Testis (tissue), 2 donors: ENCODE measurements at regions not wholly inside any gene's neighbourhood (a gene's known extent, or its start where the extent isn't known, plus 50 kb on each side); places are given as distances from the start of the nearest gene placed in this dataset.

ENCODE experiments used
- DNase-seq: peaks from one replicate; pipeline ENCODE4 v3.0.0-alpha.2; 2019
- H3K27ac ChIP-seq, 2 donors: fragments of 200-600 bp; sonication (generic); one replicate each; pipeline ENCODE4 v1.5.1; 2019
- H3K27me3 ChIP-seq: fragments of 200-600 bp; sonication (generic); one replicate; pipeline ENCODE4 v1.5.1; 2019
- H3K36me3 ChIP-seq: fragments of 200-600 bp; sonication (generic); one replicate; pipeline ENCODE4 v1.5.1; 2017; ENCODE audit warnings: low read depth; ENCODE audit errors: missing control alignments
- H3K4me1 ChIP-seq: fragments of 200-600 bp; sonication (generic); one replicate; pipeline ENCODE4 v1.5.1; 2019
- H3K4me3 ChIP-seq, 2 donors: fragments of 200-600 bp; sonication (generic); one replicate each; pipeline ENCODE4 v1.5.1; 2017 to 2019
- H3K9me3 ChIP-seq: fragments of 200-600 bp; sonication (generic); one replicate; pipeline ENCODE4 v1.5.1; 2017
- POLR2A ChIP-seq: fragments of 450-650 bp; IDR thresholded peaks from one replicate; pipeline ENCODE4 v1.6.1; 2017; ENCODE audit warnings: antibody characterized with exemption, mild to moderate bottlenecking, moderate library complexity
- WGBS, 2 donors: methylation state at CpG; one replicate each; pipeline ENCODE4 v1.1.5; 2018; 5-methylcytosine and 5-hydroxymethylcytosine counted together
- intact Hi-C: fragments of 100-400 bp; cut with DNase I; formaldehyde crosslinking; loops from one replicate; pipeline ENCODE4 v1.15.1; 2023; ENCODE audit warnings: low total_unique reads
- TF ChIP-seq, protein P1 (sequence below), 3 experiments: fragments of 450-650 bp in 2 of 3; fragments of 200-600 bp in 1 of 3; sonication (generic) in 1 of 3; IDR thresholded peaks; one replicate each; pipeline ENCODE4 v1.5.1; 2016 to 2019; ENCODE audit warnings: antibody characterized with exemption in 3 of 3, mild to moderate bottlenecking in 2 of 3, moderate library complexity in 1 of 3

DNA sequence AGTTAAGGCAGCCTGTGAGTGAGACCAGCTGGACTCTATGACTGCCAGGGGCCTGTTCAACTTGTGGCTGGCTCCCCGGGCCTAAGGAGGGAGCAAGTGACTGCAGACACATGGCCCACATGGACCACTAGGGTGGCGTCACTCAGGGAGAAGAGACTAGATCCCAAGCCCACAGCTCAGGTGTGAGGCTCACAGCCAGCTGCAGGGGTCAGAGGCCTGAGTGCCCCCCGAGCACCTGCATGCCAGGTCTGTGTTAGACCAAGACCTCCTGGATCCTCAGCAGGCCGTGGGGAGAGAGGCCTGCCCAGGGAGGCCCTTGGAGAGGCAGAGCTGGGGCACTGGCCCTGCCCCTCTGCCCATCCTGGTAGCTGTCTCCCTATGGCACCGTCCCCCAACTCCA, 142.4 kb upstream of the RUNX3 start:
- Histone ChIP-seq H3K9me3 (no peaks in the 10 kb centered on the region), H3K27me3 (no peaks in the 10 kb centered on the region), H3K4me1 (no peaks in the 10 kb centered on the region), H3K4me3 (no peak overlapping the region), H3K27ac (no peak overlapping the region), H3K36me3 (no peaks in the 10 kb centered on the region)
- no peak for DNase-seq
- intact Hi-C loops = no loop called here
- TF ChIP-seq POLR2A = no peak
- TF ChIP-seq, protein P1, sequence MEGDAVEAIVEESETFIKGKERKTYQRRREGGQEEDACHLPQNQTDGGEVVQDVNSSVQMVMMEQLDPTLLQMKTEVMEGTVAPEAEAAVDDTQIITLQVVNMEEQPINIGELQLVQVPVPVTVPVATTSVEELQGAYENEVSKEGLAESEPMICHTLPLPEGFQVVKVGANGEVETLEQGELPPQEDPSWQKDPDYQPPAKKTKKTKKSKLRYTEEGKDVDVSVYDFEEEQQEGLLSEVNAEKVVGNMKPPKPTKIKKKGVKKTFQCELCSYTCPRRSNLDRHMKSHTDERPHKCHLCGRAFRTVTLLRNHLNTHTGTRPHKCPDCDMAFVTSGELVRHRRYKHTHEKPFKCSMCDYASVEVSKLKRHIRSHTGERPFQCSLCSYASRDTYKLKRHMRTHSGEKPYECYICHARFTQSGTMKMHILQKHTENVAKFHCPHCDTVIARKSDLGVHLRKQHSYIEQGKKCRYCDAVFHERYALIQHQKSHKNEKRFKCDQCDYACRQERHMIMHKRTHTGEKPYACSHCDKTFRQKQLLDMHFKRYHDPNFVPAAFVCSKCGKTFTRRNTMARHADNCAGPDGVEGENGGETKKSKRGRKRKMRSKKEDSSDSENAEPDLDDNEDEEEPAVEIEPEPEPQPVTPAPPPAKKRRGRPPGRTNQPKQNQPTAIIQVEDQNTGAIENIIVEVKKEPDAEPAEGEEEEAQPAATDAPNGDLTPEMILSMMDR (IDR thresholded peaks at IDR 0.05) = no peak
- 74 to 78% methylated on average over 2 to 5 of the region's 5 CpGs for WGBS, 2 donors

DNA sequence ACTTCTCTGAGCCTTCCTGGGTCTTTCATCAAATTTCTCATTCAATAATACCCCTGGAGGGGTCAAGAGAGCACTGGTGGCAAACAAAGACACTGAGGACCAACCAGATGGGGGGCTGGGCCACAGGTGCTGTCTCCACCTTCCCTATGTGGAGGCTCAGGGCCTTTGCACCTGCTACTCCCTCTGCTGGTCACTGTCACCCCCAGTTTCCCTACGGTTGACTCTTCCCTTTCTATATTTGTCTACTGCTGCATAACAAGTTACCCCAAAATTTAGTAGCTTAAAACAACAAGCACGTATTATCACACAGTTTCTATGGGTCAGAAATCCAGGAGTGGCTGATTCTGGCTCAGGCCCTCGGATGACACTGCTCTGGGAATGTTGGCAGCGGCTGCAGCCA, 138.8 kb upstream of the RUNX3 start:
- no peak overlapping the region for H3K4me3 ChIP-seq
- 93 to 96% methylated on average over 4 of the region's 4 CpGs for WGBS, 2 donors
- TF ChIP-seq POLR2A = no peak
- TF ChIP-seq, protein P1 (IDR thresholded peaks at IDR 0.05) = no peak

DNA sequence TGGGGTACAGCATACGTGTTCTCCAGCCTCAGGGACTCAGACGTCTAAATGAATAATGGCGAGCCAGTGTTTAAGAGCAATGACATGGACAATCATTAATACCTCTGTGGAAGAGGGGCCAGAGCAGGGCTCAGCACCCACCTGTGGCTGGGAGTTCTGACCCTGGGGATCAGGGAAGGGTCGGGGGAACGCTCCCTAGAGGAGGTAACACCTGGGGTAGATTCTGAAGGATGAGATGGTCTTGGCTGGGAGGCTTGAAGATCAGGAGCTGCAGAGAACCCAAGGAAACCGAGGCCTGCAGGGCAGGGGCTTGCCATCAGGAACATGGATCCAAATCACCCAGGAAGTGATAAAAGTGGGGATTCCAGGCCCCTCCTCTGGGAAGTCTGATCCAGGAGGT, 138.2 kb upstream of the RUNX3 start:
- Histone ChIP-seq H3K27ac (no peak overlapping the region), H3K9me3 (no peaks in the 10 kb centered on the region), H3K36me3 (no peaks in the 10 kb centered on the region), H3K4me1 (no peaks in the 10 kb centered on the region), H3K4me3 (no peak overlapping the region), H3K27me3 (no peaks in the 10 kb centered on the region)
- intact Hi-C loops = no loop called here
- no peak for TF ChIP-seq POLR2A
- TF ChIP-seq, protein P1 (IDR thresholded peaks at IDR 0.05) = no peak
- WGBS, 2 donors = 97 to 99% methylated on average over 6 of the region's 6 CpGs
- no peak for DNase-seq

More for the DNA sequence above, 138.8 kb upstream of the RUNX3 start:
- Histone ChIP-seq H3K27ac (no peak overlapping the region), H3K36me3 (no peaks in the 10 kb centered on the region), H3K27me3 (no peaks in the 10 kb centered on the region), H3K9me3 (no peaks in the 10 kb centered on the region), H3K4me1 (no peaks in the 10 kb centered on the region)
- intact Hi-C loops = no loop called here
- no peak for DNase-seq

DNA sequence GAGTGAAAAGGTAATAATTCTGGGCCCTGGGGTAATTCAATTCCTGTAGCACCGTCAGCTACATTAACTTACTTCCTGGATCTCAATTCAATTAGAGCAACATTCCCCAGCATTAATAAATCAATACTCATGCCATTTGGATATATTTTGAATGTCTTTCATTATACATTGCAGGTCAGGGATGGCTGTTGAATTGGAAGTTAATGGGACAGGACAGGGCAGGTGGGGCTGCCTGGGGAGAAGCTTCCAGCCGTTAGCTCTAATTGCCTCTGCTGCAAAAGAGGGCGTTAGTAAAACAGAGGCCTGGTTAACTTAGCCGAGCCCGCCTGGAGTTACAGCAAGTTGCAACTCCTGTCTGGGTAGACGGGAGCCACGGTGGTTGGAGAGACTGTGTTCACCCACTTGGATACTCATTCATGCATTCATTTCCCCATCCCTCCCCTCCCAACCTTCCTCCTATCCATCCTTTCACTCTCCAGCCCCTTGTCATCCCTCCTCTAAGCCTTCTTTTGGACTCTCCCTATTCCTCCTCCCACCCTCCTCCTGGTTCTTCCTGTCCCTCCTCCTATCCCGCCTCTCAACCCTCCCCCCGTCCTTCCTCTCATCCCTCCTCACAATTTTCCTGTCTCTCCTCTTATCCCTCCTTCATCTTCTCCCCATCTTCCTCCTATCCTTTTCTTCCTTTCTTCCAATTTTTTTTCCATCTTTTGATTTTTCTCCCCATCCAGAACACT, 137.6 kb upstream of the RUNX3 start:
- no peak overlapping the region for H3K27ac ChIP-seq
- H3K4me3 ChIP-seq = no peak overlapping the region
- intact Hi-C loops = no loop called here
- DNase-seq = no peak
- no peaks in the 10 kb centered on the region for H3K4me1 ChIP-seq
- WGBS, 2 donors = 81 to 92% methylated on average over 9 of the region's 9 CpGs
- H3K27me3 ChIP-seq = no peaks in the 10 kb centered on the region
- H3K36me3 ChIP-seq = no peaks in the 10 kb centered on the region
- H3K9me3 ChIP-seq = no peaks in the 10 kb centered on the region
- TF ChIP-seq, protein P1 (IDR thresholded peaks at IDR 0.05) = no peak
- no peak for TF ChIP-seq POLR2A
